G401.6 (cell line): ENCODE measurements at regions not wholly inside any gene's neighbourhood (a gene's known extent, or its start where the extent isn't known, plus 50 kb on each side); places are given as distances from the start of the nearest gene placed in this dataset.

Experiments
- FAIRE-seq: peaks from 2 replicates; lab custom pipeline; 2012; peaks lifted over from hg19 to GRCh38; lab: Jason Lieb, UNC

- no peak for FAIRE-seq
Measured at GRCh38 chr14:38505221-38505972, 249.5 kb upstream of the CLEC14A start.

DNA sequence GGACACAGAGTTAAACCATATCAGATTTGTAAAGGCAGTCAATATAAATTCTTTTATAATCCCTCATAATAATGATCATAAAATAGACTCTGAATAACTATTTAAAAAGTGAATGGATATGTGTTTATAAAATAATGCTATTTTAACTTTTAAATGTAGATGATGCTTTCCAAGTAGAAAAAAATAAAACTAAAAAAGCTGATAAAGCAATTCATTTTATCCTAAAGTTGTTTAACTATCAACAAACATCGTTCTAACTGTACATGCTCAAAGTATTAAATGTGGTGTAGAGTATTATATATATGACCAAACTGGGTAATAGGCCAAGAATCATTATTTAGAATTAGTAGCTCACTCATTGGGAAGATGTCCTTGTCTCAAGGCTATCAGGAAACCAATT is 248.3 kb upstream of the CLEC14A start:
- no peak for FAIRE-seq

GRCh38 chr14:38502239-38502638 is 246.3 kb upstream of the CLEC14A start:
- FAIRE-seq, result no peak

DNA sequence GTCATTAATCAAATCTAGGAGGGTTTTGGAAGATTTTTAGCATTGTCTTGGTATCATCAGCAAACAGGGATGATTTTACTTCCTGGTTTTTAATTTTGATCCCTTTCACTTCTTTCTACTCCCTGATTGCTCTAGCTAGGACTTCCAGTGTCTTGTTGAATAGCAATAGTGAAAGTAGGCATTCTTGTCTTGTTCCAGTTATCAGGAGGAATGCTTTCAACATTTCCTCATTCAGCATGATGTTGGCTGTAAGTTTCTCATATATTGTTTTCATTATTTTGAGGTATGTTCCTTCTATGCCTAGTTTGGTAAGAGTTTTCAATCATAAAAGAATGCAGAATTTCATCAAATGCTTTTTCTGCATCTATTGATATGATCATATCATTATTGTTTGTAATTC is 244.2 kb upstream of the CLEC14A start:
- no peak for FAIRE-seq

DNA sequence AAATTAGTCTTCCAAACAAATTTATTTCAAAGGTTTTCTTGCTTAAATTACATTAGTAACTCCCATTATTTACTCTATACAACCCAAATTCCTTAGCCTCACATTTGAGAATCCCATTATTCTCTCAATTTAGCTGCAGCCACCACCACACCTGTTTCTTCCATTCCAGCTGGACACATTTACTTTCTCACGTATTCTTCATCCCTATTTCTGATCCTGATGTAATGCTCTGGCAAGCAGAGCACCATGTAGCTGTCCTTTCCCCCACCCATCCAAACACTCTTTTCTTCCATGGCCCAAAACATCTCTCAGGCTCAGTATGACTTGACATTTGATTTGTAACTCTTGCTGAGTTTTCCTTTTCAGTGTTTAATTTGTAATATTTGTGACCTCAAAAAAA is 240.2 kb upstream of the CLEC14A start:
- no peak for FAIRE-seq

GRCh38 chr14:38490273-38490672 is 234.4 kb upstream of the CLEC14A start:
- no peak for FAIRE-seq

DNA sequence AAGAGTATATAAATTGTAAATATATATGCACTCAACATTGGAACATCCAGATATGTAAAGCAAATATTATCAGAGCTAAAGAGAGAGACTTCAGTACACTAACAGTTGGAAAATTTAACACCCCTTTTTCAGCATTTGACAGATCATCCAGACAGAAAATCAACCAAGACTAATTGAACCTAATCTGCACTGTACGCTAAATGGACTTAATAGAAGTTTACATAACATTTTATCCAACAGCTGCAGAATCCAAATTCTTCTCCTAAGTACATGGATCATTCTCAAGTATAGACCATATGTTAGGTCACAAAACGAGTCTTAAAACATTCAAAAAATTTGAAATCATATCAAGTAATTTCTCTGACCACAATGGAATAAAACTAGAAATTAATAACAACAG is 229.1 kb upstream of the CLEC14A start:
- no peak for FAIRE-seq

- FAIRE-seq, result no peak
Measured at GRCh38 chr14:38481952-38482678, 226.2 kb upstream of the CLEC14A start.

DNA sequence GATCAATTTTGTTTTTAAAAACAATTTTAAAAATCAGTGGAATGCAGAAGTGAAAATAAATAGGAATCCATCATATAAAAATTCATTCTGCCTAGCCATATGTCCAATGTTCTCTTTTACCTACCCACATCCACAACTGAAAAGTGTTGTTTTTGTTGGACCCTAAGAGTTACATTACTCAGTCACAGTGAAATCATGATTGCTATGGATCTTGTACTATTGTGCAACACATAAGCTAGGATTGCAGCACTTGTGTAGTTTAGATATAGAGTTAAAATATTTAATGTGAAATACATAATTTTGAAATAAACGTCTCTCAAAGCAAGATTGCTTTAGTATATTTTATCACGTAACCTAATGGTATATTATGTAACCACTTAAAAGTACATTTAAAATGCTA is 213.3 kb upstream of the CLEC14A start:
- FAIRE-seq, result no peak

GRCh38 chr14:38442208-38442607 is 186.3 kb upstream of the CLEC14A start:
- no peak for FAIRE-seq

- no peak for FAIRE-seq
Measured at GRCh38 chr14:38432186-38432585, 176.3 kb upstream of the CLEC14A start.

DNA sequence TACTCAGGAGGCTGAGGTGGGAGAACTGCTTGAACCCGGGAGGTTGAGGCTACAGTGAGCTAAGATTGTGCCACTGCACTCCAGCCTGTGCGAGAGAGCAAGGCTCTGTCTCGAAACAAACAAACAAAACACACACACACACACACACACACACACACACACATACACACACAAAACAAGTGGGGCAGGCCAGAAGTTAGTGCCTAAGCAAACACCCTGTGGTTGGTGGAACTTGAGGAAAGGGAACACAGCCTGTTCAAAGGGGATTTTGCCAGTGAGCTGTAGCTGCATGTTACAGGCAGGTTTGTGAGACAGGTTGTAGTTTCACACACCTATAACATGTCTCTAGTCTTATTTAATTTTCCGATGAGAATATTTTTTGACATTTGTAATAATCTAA is 175.3 kb upstream of the CLEC14A start:
- FAIRE-seq, result no peak

DNA sequence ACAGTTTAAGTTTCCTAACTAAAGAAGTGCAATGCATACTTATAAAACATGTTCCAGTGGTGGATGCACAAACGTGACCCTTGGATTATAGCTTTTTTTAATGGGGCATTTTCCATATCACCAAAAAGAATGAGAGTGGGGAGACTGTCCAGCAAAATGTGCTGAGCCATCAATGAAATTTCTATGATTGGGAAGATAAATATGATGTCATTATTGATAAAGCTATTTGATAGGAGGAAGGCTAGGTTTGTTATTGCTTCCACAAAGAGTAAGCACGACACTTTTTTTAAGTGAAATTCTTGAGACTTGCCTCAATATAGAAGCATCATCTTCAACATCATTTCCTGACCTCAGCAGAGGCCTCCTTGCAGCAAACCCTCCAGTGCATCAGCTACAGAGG is 174.6 kb upstream of the CLEC14A start:
- no peak for FAIRE-seq

DNA sequence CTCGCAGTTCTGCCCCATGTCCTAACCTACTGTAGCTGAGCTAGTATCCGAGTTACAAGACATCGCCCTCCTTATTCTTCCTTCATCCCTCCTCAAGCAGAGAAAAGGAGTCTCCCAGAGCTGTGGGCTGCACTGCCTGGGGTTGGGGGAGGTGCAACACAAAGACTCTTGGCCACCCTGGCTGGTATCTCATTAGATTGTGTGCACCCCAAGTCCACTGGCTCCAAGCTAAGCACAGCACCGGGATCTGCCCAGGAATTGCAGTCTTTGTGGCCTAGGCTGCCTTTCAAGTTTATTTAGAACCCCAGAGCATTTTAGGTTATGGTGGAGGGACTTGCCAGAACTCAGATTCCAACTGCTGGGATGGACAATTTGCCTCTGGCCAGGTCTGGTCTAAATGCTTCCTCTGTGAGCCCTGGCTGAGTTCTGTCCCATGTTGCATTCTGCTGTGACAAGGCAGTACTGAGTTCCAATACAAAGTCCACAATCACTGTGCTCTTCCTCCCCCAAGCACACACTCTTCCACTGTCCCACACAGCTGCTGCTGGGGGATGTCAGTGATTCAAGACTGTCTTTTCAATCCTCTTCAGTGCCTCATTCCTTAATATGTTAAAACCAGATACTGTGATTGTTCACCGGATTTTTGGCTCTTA is 169.6 kb upstream of the CLEC14A start:
- FAIRE-seq, result no peak

DNA sequence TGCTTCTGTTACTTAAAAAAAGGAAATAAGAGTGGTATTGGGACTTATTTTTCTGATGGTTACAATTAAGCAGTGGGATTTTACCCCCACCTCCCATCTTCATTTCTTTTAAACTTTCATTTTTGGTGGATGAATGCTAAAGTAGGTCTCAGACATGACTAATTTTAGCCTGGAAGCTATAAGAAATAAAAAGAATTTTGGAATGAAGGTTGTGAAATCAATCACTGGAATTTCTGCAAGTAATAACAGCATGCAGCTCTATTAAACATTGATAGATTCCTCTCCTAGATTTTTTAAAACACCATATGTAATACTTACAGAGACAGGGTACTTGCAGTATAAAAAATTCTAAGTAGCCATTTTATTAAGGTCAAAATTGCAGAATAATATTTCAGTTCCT is 164.2 kb upstream of the CLEC14A start:
- FAIRE-seq, result no peak

- no peak for FAIRE-seq
Measured at GRCh38 chr14:38419579-38419978, 163.7 kb upstream of the CLEC14A start.

DNA sequence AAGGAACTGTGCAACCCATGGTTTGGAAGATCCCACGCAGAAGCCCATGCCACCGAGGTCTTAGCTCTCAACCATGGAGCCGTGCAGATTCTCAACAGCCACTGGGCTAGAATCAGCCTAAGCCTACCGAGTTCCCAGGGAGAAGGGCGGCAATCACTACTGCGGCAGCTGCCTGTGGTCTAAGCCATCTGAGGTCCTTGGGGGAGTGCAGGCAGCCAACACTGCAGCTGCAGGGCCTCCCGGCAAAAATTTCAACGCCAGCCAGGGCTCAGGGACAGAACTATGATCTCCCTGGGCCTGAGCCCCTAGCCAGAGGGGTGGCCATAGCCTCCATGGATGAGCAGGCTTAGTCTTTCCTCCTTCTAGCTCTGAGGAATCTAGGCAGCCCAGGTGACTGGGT is 156.8 kb upstream of the CLEC14A start:
- FAIRE-seq, result no peak

GRCh38 chr14:38410442-38410841 is 154.5 kb upstream of the CLEC14A start:
- no peak for FAIRE-seq

GRCh38 chr14:38409071-38409705 is 153.3 kb upstream of the CLEC14A start:
- no peak for FAIRE-seq

DNA sequence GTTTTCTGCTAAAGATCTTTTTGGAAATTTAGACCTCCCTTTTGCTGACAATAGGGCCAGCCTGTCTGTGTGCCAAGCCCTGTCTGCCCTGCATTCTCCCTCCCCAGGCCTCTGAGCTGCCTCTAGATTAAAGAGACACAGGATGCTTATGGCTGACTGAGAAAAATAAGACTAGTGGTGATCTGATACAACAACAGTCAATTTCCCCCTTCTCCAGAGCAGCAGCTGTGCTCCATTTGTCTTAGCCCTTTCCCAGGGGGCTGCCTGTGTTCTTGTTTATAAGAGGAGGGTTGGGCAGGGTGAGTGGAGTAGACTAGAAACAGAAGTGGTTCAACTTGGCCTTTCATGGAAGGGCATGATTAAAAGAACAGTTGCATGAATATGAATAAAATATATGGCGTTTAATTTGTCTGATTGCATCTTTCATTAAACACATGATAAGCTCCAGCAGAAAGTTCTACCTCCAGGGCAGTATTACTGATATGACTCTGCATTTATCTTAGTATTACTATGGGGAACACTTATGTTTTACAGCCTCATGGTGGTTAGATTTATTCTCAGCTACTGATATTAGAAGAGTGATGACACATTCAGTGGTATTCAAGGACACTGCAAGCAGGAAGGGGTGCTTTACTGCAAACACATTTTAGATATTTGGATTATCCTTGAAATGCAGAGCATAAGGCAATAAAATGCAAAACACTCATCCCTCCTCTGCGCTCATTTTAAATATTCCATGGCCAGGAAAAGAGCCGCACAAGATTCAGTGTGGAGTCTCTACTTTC is 150.2 kb upstream of the CLEC14A start:
- no peak for FAIRE-seq

- FAIRE-seq, result no peak
Measured at GRCh38 chr14:38404616-38405015, 148.7 kb upstream of the CLEC14A start.

- no peak for FAIRE-seq
Measured at GRCh38 chr14:38404100-38404541, 148.2 kb upstream of the CLEC14A start.
